Esophagus muscularis mucosa (tissue), 4 donors: ENCODE measurements at regions not wholly inside any gene's neighbourhood (a gene's known extent, or its start where the extent isn't known, plus 50 kb on each side); places are given as distances from the start of the nearest gene placed in this dataset.

Source experiments
- DNase-seq: peaks from one replicate; pipeline ENCODE4 v3.0.0-alpha.2; 2017; ENCODE audit errors: extremely low spot score
- H3K27ac ChIP-seq, 4 donors: fragments of 200-600 bp; sonication (generic); replicated peaks in 1 of 4; 1 replicate in 3 of 4; 2 replicates in 1 of 4; pipeline ENCODE4 v1.5.1; 2016 to 2019; ENCODE audit warnings: mild to moderate bottlenecking in 1 of 4
- H3K27me3 ChIP-seq, 4 donors: fragments of 200-600 bp; sonication (generic); one replicate each; pipeline versions ENCODE4 v1.5.1 to v1.6.0; 2016 to 2019
- H3K36me3 ChIP-seq, 4 donors: fragments of 200-600 bp; sonication (generic); one replicate each; pipeline ENCODE4 v1.5.1; 2016 to 2019
- H3K4me1 ChIP-seq, 4 donors: fragments of 200-600 bp; sonication (generic); one replicate each; pipeline ENCODE4 v1.5.1; 2016 to 2019
- H3K4me3 ChIP-seq, 4 donors: fragments of 200-600 bp; sonication (generic); 1 replicate in 2 of 4; 2 replicates in 2 of 4; pipeline ENCODE4 v1.5.1; 2016 to 2019; ENCODE audit warnings: mild to moderate bottlenecking in 4 of 4, moderate library complexity in 1 of 4
- H3K9me3 ChIP-seq, 4 donors: fragments of 200-600 bp; sonication (generic); 1 replicate in 3 of 4; 2 replicates in 1 of 4; pipeline ENCODE4 v1.5.1; 2016 to 2019
- CTCF ChIP-seq, 3 experiments: fragments of 200-600 bp in 2 of 3; fragments of 450-650 bp in 1 of 3; sonication (generic) in 2 of 3; IDR thresholded peaks; one replicate each; pipeline ENCODE4 v1.5.1; 2017 to 2019; ENCODE audit warnings: antibody characterized with exemption in 3 of 3, mild to moderate bottlenecking in 2 of 3, moderate library complexity in 1 of 3
- EP300 ChIP-seq: sonication (generic); formaldehyde crosslinking; IDR thresholded peaks from one replicate; pipeline ENCODE4 v1.6.1; 2017; ENCODE audit warnings: antibody characterized with exemption
- POLR2A ChIP-seq: fragments of 450-650 bp; IDR thresholded peaks from one replicate; pipeline ENCODE4 v1.6.1; 2017; ENCODE audit warnings: antibody characterized with exemption, moderate library complexity, mild to moderate bottlenecking, low read depth
- POLR2AphosphoS5 ChIP-seq, 2 donors: sonication (generic); formaldehyde crosslinking; IDR thresholded peaks; one replicate each; pipeline ENCODE4 v1.6.1; 2017; ENCODE audit warnings: antibody characterized with exemption in 2 of 2
- WGBS: methylation state at CpG from one replicate; pipeline ENCODE4 v1.1.5; 2018; 5-methylcytosine and 5-hydroxymethylcytosine counted together
- intact Hi-C: fragments of 100-400 bp; cut with DNase I; formaldehyde crosslinking; loops from one replicate; pipeline ENCODE4 v1.15.1; 2023

GRCh38 chr1:8135250-8135649 lies 109.1 kb upstream of the ERRFI1 start:
- peak overlapping the region; percentile 92 to 96 (median 95) for H3K27ac ChIP-seq

DNA sequence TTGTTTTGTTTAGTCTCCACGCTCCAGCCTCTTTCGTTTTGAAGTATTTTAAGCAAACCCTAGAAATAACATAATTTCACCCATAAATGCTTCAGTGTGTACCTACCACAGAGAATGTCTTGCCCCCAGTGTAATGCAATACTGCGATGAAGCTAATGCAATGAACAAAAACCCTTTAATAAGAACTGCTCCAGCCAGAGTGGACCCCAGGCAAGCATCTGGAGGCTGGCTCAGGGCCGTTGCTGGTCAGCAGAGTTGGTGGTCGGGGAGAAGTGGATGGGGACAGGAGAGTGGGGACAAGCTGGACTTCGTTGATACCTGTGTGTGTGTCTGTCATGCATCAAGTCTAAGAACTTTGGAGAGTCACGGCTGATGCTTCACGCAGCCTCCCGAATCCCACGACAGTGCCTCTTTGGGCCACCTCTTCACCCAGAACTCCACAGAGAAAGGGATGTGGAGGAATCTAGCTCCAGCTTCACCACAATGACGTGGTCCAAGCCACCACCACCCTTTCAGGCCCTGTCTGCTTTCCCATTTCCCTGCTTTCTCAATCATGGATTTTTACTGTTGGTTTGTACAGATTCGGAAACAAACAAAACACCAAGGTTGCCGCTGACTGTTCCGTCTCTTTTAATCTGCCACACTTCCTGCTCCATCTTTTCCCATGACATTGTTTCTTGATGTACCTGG lies 108.6 kb upstream of the ERRFI1 start:
- H3K27me3 ChIP-seq = no peaks in the 10 kb centered on the region
- H3K9me3 ChIP-seq = no peaks in the 10 kb centered on the region
- TF ChIP-seq POLR2A = no peak
- TF ChIP-seq POLR2AphosphoS5 (IDR thresholded peaks at IDR 0.05) = no peak
- TF ChIP-seq CTCF (IDR thresholded peaks at IDR 0.05) = no peak
- TF ChIP-seq EP300 = no peak
- peak overlapping the region; percentile 92 to 96 (median 95) for H3K27ac ChIP-seq
- H3K4me3 ChIP-seq = peak overlapping the region in 2 of 4 donors; percentile 8 to 27
- 83% methylated on average over 14 of the region's 14 CpGs for WGBS
- H3K4me1 ChIP-seq = peaks cover 42 to 77% (median 68%) of the 10 kb centered on the region in 4 donors
- H3K36me3 ChIP-seq = no peaks in the 10 kb centered on the region
- intact Hi-C loops = no loop called here
- no peak for DNase-seq

More at GRCh38 chr1:8135250-8135649, 109.1 kb upstream of the ERRFI1 start:
- no peaks in the 10 kb centered on the region for H3K27me3 ChIP-seq
- H3K4me1 ChIP-seq = peaks cover 42 to 75% (median 68%) of the 10 kb centered on the region in 4 donors
- intact Hi-C loops = no loop called here
- WGBS = 86% methylated on average over 7 of the region's 7 CpGs
- H3K9me3 ChIP-seq = no peaks in the 10 kb centered on the region
- TF ChIP-seq CTCF (IDR thresholded peaks at IDR 0.05) (no peak), POLR2AphosphoS5 (IDR thresholded peaks at IDR 0.05) (no peak), EP300 (no peak), POLR2A (no peak)
- no peaks in the 10 kb centered on the region for H3K36me3 ChIP-seq
- H3K4me3 ChIP-seq = no peak overlapping the region
- DNase-seq = no peak

- Histone ChIP-seq H3K4me3 (peak overlapping the region in 2 of 4 donors; percentile 8 to 27), H3K9me3 (no peaks in the 10 kb centered on the region), H3K27me3 (no peaks in the 10 kb centered on the region), H3K4me1 (peaks cover 42 to 85% (median 74%) of the 10 kb centered on the region in 4 donors), H3K27ac (peak overlapping the region; percentile 92 to 96 (median 95)), H3K36me3 (no peaks in the 10 kb centered on the region)
- 17% methylated on average over 4 of the region's 4 CpGs for WGBS
- TF ChIP-seq POLR2AphosphoS5 (IDR thresholded peaks at IDR 0.05) (peak; percentile 75 to 79), POLR2A (no peak), CTCF (IDR thresholded peaks at IDR 0.05) (no peak), EP300 (peak; percentile 73)
- peak; percentile 95 for DNase-seq
- intact Hi-C loops = no loop called here
Observed at GRCh38 chr1:8133657-8134430, 107.7 kb upstream of the ERRFI1 start.

- Histone ChIP-seq H3K27me3 (no peaks in the 10 kb centered on the region), H3K4me3 (peak overlapping the region in 2 of 4 donors; percentile 9 to 23), H3K9me3 (no peaks in the 10 kb centered on the region), H3K36me3 (no peaks in the 10 kb centered on the region), H3K4me1 (peaks cover 40 to 86% (median 76%) of the 10 kb centered on the region in 4 donors), H3K27ac (peak overlapping the region; percentile 92 to 96 (median 95))
- intact Hi-C loops = no loop called here
- 16% methylated on average over 4 of the region's 5 CpGs for WGBS
- no peak for DNase-seq
- TF ChIP-seq CTCF (IDR thresholded peaks at IDR 0.05) (no peak), POLR2A (no peak), POLR2AphosphoS5 (IDR thresholded peaks at IDR 0.05) (no peak), EP300 (no peak)
Observed at GRCh38 chr1:8133190-8133589, 107.1 kb upstream of the ERRFI1 start.
